Mesendoderm (in vitro differentiated cells): ENCODE measurements at regions not wholly inside any gene's neighbourhood (a gene's known extent, or its start where the extent isn't known, plus 50 kb on each side); places are given as distances from the start of the nearest gene placed in this dataset.

Experiments used
- DNase-seq: peaks from one replicate; pipeline ENCODE4 v3.0.0; 2013
- H2AK5ac ChIP-seq: 2 replicates; pipeline ENCODE4 v1.6.1; 2013; ENCODE audit warnings: low read length, inconsistent platforms
- H2BK120ac ChIP-seq: 2 replicates; pipeline ENCODE4 v1.6.1; 2013; ENCODE audit warnings: low read depth, mild to moderate bottlenecking, low read length, moderate library complexity, mixed read lengths
- H2BK15ac ChIP-seq: replicated peaks from 2 replicates; pipeline ENCODE4 v1.6.1; 2013; ENCODE audit warnings: low read depth, mild to moderate bottlenecking, moderate library complexity
- H2BK5ac ChIP-seq: 2 replicates; pipeline ENCODE4 v1.6.1; 2013; ENCODE audit warnings: low read length, inconsistent platforms
- H3K18ac ChIP-seq: 2 replicates; pipeline ENCODE4 v1.6.1; 2013; ENCODE audit warnings: mild to moderate bottlenecking, low read length, mixed read lengths
- H3K23ac ChIP-seq: one replicate; pipeline ENCODE4 v1.6.1; 2013; ENCODE audit warnings: low read length
- H3K27ac ChIP-seq: 2 replicates; pipeline ENCODE4 v1.5.1; 2013; ENCODE audit warnings: low read depth, mild to moderate bottlenecking, inconsistent platforms, low read length, moderate library complexity
- H3K27me3 ChIP-seq: 2 replicates; pipeline ENCODE4 v1.6.1; 2013; ENCODE audit warnings: low read length, control low read depth, mild to moderate bottlenecking, inconsistent platforms; ENCODE audit not compliant: insufficient read depth, poor library complexity
- H3K36me3 ChIP-seq: 2 replicates; pipeline ENCODE4 v1.6.1; 2013; ENCODE audit warnings: low read length, inconsistent platforms; ENCODE audit not compliant: control insufficient read depth, insufficient read depth
- H3K4ac ChIP-seq: one replicate; pipeline ENCODE4 v1.6.1; 2013; ENCODE audit warnings: low read depth, mild to moderate bottlenecking, low read length, moderate library complexity
- H3K4me1 ChIP-seq: 2 replicates; pipeline ENCODE4 v1.6.1; 2013; ENCODE audit warnings: low read depth, low read length, inconsistent platforms; ENCODE audit not compliant: control insufficient read depth
- H3K4me2 ChIP-seq: 2 replicates; pipeline ENCODE4 v1.6.1; 2013; ENCODE audit warnings: low read length
- H3K4me3 ChIP-seq: 2 replicates; pipeline ENCODE4 v1.5.1; 2013; ENCODE audit warnings: mild to moderate bottlenecking, low read length
- H3K56ac ChIP-seq: one replicate; pipeline ENCODE4 v1.6.1; 2013; ENCODE audit warnings: low read length
- H3K79me1 ChIP-seq: 2 replicates; pipeline ENCODE4 v1.6.1; 2013; ENCODE audit warnings: low read length, inconsistent platforms
- H3K79me2 ChIP-seq: 2 replicates; pipeline ENCODE4 v1.6.1; 2013; ENCODE audit warnings: mild to moderate bottlenecking, low read length; ENCODE audit not compliant: control insufficient read depth, insufficient read depth
- H3K9ac ChIP-seq: 2 replicates; pipeline ENCODE4 v1.6.1; 2013; ENCODE audit warnings: low read length, inconsistent platforms
- H4K5ac ChIP-seq: one replicate; pipeline ENCODE4 v1.6.1; 2013; ENCODE audit warnings: low read length
- H4K8ac ChIP-seq: one replicate; pipeline ENCODE4 v1.6.1; 2013; ENCODE audit warnings: low read depth, mild to moderate bottlenecking, control low read depth, low read length, moderate library complexity
- WGBS: extraction: QIAGEN DNeasy Blood & Tissue Kit; methylation state at CpG from one replicate; pipeline ENCODE4 v1.1.7; 2013; ENCODE audit warnings: low lambda C conversion rate, missing lambda C conversion rate; ENCODE audit not compliant: insufficient coverage; ENCODE audit errors: extremely low coverage; 5-methylcytosine and 5-hydroxymethylcytosine counted together

GRCh38 chr2:206218796-206219499 lies 55.5 kb upstream of the ZDBF2 start:
- no peak overlapping the region for H3K56ac ChIP-seq
- H3K4me3 ChIP-seq = no peak overlapping the region
- H3K36me3 ChIP-seq = no peaks in the 10 kb centered on the region
- H2BK5ac ChIP-seq = no peak overlapping the region
- H3K27me3 ChIP-seq = no peaks in the 10 kb centered on the region
- no peak overlapping the region for H3K4ac ChIP-seq
- no peak overlapping the region for H3K4me2 ChIP-seq
- no peak overlapping the region for H3K27ac ChIP-seq
- H3K23ac ChIP-seq = no peak overlapping the region
- no peak overlapping the region for H4K8ac ChIP-seq
- H2BK15ac ChIP-seq = no peak overlapping the region
- no peak overlapping the region for H3K9ac ChIP-seq
- H3K79me1 ChIP-seq = no peaks in the 10 kb centered on the region
- no peak overlapping the region for H4K5ac ChIP-seq
- H2AK5ac ChIP-seq = no peak overlapping the region
- H2BK120ac ChIP-seq = no peak overlapping the region
- no peaks in the 10 kb centered on the region for H3K4me1 ChIP-seq
- H3K79me2 ChIP-seq = no peaks in the 10 kb centered on the region
- no peak for DNase-seq
- no peak overlapping the region for H3K18ac ChIP-seq
- WGBS = no CpG with 5 or more reads among the region's 4 CpGs

GRCh38 chr2:206219957-206220356 lies 54.5 kb upstream of the ZDBF2 start:
- Histone ChIP-seq H3K56ac (no peak overlapping the region), H3K4me2 (no peak overlapping the region), H2AK5ac (no peak overlapping the region), H3K4me3 (no peak overlapping the region), H3K9ac (no peak overlapping the region), H3K18ac (no peak overlapping the region), H3K4ac (no peak overlapping the region), H4K5ac (no peak overlapping the region), H2BK5ac (no peak overlapping the region), H4K8ac (no peak overlapping the region), H3K36me3 (no peaks in the 10 kb centered on the region), H2BK15ac (no peak overlapping the region), H3K79me2 (no peaks in the 10 kb centered on the region), H3K79me1 (no peaks in the 10 kb centered on the region), H3K27me3 (no peaks in the 10 kb centered on the region), H3K4me1 (no peaks in the 10 kb centered on the region), H3K27ac (no peak overlapping the region), H2BK120ac (no peak overlapping the region), H3K23ac (no peak overlapping the region)
- DNase-seq = no peak
- WGBS = no CpG with 5 or more reads among the region's 3 CpGs

- no peak overlapping the region for H3K18ac ChIP-seq
Observed at GRCh38 chr2:206220997-206221396, 53.5 kb upstream of the ZDBF2 start.

More at GRCh38 chr2:206220997-206221396, 53.5 kb upstream of the ZDBF2 start:
- H2BK5ac ChIP-seq = no peak overlapping the region
- H3K4me2 ChIP-seq = no peak overlapping the region
- no peak overlapping the region for H2BK120ac ChIP-seq
- no peaks in the 10 kb centered on the region for H3K27me3 ChIP-seq
- H3K36me3 ChIP-seq = no peaks in the 10 kb centered on the region
- H3K4ac ChIP-seq = no peak overlapping the region
- H3K9ac ChIP-seq = no peak overlapping the region
- H3K23ac ChIP-seq = no peak overlapping the region
- H3K4me3 ChIP-seq = no peak overlapping the region
- H4K5ac ChIP-seq = no peak overlapping the region
- no peaks in the 10 kb centered on the region for H3K79me2 ChIP-seq
- H3K79me1 ChIP-seq = no peaks in the 10 kb centered on the region
- H3K4me1 ChIP-seq = no peaks in the 10 kb centered on the region
- no CpG with 5 or more reads among the region's 3 CpGs for WGBS
- DNase-seq = no peak
- H3K27ac ChIP-seq = no peak overlapping the region
- H2AK5ac ChIP-seq = no peak overlapping the region
- no peak overlapping the region for H4K8ac ChIP-seq
- H3K56ac ChIP-seq = no peak overlapping the region
- H2BK15ac ChIP-seq = no peak overlapping the region
